ENCODE measurements at regions not wholly inside any gene's neighbourhood (a gene's known extent, or its start where the extent isn't known, plus 50 kb on each side); places are given as distances from the start of the nearest gene placed in this dataset.

- TF ChIP-seq POLR2A (IDR thresholded peaks at IDR 0.05), result no peak
- no peak for TF ChIP-seq CTCF (IDR thresholded peaks at IDR 0.05)
Observed at GRCh38 chr12:90199006-90199405, 490.4 kb upstream of the ATP2B1 start.

Data from heart left ventricle (tissue), 13 donors.